Fibroblast of skin of right biceps (primary cell): ENCODE measurements at regions not wholly inside any gene's neighbourhood (a gene's known extent, or its start where the extent isn't known, plus 50 kb on each side); places are given as distances from the start of the nearest gene placed in this dataset.

ENCODE experiments used
- DNase-seq: peaks from one replicate; pipeline ENCODE4 v3.0.0-alpha.2; 2013

DNA sequence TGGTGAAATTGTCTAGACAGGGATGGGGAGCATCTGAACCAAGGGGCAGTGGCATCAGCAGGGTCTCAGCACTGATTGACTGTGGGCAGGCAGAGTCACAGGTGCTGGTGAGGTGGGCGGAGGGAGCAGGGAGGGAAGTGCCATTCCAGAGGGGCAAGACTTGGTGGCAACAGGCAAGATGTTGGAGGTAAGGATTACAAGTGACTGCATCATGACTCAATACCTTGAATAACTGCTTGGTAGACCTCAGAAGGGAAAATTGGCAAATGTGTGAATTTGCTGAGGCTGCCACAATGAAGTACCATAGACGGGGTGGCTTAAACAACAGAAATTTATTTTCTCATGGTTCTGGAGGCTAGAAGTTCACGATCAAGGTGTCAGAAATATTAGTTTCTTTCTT, 419.1 kb downstream of the HS3ST3B1 start:
- no peak for DNase-seq

GRCh38 chr17:14717859-14718258, 417.0 kb downstream of the HS3ST3B1 start:
- DNase-seq = no peak

DNA sequence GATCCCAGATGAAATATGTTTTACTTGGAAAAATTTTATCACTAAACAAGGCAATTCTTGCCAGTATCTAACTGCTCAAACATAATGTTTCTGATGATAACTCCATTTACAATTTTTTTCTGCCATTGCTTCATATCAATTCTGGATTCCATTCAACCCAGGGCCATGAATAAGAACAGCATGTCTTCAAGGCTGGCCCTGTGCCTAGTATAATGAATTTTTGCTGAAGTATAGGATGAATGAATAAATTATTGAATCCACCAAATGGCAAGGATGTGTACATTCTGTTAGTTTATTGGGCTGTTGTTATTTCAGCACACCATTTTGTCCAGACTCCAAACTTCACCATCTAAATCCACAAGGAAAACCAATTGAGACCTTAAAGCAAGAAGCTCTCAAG, 414.7 kb downstream of the HS3ST3B1 start:
- DNase-seq = peak; percentile 40

- DNase-seq = peak; percentile 38
These were observed 411.7 kb downstream of the HS3ST3B1 start for GRCh38 chr17:14712611-14713021.

DNA sequence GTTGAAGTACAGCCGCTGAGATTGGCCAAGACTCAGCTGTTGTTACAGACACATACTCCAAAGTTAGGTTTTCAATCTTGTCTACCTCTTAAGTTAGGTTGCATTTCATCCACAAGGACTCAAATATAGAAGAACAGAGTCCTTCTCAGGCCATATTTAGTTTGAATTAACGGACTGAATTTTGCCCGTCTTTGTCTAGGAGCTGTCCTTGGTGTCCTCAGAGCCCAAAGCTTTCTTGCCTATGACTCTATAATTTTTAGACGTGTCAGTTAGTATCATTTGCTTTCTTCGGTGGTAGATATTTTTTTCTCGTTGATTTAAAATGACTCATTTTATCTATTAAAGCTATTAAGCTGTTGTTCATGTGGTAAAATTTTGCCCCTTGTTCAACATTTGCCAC, 403.2 kb downstream of the HS3ST3B1 start:
- no peak for DNase-seq

GRCh38 chr17:14701886-14702285, 401.0 kb downstream of the HS3ST3B1 start:
- peak; percentile 14 for DNase-seq

GRCh38 chr17:14699574-14700185, 398.8 kb downstream of the HS3ST3B1 start:
- DNase-seq = no peak

- DNase-seq = no peak
These were observed 392.5 kb downstream of the HS3ST3B1 start for GRCh38 chr17:14693382-14693781.

DNA sequence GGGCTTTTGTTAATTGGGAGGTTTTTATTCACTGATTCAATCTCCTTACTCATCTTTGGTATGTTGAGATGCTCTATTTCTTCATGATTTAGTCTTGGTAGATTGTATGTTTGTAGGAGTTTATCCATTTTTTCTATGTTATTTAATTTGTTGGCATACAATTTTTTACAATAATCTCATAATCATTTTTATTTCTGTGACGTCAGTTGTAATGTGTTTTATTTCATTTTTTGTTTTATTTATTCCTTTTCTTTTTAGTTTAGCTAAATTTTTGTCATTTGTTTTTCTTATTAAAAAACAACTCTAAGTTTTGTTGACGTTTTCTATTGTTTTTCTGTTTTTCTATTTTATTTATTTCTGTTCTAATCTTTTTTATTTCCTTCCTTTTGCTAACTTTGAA, 389.8 kb downstream of the HS3ST3B1 start:
- no peak for DNase-seq

DNA sequence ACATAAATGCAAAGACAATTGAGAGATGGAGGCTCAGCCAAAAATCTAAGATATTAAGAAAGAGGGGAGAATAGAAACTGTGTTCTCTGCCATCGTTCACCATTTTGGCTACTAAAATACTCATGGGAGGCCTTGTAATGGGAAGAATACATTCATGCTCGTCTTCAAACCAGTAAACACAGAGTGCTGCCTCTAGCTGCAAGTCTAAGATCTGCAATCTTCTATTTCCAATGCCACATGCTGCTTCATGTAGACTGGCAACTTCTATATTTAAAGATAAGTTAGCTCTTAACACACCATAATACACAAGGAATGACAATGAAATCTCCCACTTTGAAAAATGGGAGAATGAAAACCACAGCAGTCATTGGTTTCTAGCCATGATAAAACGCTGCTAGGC, 387.3 kb downstream of the HS3ST3B1 start:
- no peak for DNase-seq

DNA sequence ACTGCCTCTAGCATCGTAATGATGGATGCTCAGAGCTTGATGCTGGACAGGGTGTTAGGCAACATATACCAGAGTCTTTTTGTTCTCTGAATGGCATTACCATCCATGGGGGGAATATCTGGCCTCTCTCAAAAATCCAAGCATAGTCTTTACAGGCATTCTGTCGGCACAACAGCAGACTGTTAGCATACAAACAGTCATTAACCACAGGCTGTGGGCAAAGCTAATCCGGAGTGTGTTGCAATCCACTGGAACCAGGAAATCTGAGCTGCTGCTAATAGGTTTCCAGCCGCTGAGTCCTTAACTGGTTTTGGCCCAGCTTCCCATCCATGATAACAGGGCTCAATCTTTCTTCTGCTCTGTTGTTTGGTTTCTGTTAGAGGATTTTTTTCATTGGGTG, 371.9 kb downstream of the HS3ST3B1 start:
- DNase-seq = peak; percentile 73

GRCh38 chr17:14670861-14671260, 370.0 kb downstream of the HS3ST3B1 start:
- DNase-seq = no peak

GRCh38 chr17:14664511-14664910, 363.6 kb downstream of the HS3ST3B1 start:
- DNase-seq = no peak

GRCh38 chr17:14641117-14641516, 340.2 kb downstream of the HS3ST3B1 start:
- DNase-seq = no peak

DNA sequence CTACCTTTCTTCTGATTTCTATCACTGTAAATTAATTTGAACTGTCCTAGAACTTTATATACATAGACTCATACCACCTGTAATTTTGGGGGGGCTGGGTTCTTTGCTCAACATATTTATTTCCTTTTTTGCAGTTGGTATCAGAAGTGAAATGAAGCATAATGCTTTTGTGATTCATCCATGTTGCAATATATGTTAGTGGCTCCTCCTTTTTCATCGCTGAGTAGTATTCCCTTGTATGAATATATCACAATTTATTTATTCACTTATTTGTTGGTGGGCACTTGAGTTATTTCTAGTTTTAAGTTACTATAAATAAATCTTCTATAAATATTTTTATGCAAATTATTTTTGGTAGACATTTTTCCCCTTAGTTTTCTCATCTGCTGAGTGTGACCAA, 336.4 kb downstream of the HS3ST3B1 start:
- DNase-seq = no peak

DNA sequence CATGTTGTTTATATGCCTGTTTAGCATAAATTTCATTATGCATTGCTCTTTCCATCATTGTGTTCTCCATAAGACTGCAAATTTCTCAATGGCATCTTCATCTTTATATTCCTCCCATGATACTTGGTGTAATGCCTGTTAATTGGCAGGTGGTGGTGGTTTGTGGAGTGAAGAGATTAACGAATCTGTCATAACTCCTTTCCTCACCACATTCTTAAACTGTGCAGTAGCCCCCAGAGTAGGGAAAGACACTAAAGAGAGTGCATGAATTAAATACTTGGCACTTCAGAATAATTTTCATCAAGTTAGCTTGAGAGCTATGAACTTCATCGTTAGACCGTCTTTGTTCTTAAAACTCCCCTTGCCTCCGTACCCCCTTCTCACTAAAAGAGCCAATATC, 329.7 kb downstream of the HS3ST3B1 start:
- no peak for DNase-seq

DNA sequence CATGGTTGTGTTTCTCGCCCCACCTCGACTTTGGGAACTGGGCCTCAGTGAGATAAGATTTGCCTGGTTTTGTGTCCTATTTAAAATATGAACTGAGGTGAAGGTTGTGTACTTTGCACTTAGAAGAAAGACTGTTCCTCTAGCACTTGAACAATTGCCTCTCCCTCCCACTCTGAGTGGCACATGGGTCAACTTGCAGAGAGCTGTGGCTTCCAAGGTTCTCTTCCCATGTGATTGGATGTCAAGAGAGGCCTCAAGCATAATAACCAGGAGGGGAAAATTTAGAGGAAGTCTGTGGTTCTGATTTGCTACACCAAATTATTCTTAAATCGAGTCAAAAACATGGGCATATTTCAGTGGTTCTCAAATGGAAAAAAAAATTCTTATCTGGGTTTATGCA, 329.2 kb downstream of the HS3ST3B1 start:
- no peak for DNase-seq

DNA sequence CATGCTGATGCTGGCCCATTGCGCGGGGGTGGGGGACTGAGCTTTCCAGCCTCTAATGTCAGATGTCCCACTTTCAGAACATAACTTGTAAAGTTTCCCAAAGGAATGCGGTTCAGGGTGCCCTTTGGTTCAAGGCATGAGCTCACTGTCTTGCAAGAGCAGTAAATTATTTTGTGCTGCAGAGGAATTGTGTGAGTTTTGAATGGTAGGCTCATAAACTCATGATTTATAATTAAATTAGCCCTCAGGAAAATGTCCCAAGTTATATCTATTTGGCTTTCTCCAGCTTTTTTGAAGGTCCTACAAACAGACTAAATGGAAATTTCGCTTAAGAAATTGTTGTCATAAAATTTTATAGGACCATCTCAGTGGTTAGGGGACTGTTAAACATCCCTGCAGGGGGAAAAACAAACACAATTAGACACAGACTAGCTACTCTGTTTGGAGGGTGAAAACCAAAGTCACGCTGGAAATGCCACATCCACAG, 321.8 kb downstream of the HS3ST3B1 start:
- peak; percentile 26 for DNase-seq

DNA sequence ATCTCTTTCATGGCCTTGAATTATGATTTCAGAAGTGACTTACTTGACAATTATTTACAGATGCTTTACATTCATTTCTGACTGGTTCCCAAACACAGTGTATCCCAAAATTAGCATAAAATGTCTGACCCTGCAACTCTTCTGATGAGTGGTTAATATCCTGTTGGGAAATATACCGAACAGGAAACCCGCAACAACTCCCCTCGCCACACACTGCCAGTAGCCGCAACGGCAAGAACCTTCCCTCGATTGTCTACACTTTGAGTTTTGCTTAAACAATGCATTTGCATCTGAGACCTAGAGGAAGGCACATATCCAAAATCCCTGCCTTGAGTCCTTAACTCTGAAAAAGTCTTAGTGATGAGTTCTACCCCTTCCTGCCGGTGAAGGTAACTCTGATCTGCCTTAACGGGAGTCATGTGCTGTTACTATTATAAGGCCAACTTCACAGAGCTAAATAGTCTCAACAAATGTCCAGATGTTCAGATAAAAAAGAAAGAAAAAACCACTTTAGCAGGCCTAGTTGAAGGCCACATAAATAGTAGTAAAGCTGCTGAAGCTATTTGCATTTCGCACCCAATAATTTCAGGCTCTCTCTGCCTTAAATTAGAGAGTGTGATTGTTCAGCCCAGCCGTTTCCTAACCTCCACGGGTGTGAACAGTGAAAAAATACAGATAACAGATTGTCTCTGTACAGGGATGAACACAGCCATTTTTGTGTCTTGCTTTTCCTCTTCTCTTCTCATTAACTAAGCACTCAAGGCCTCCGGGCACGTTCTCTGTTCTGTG, 321.1 kb downstream of the HS3ST3B1 start:
- peak; percentile 26 for DNase-seq

GRCh38 chr17:14619821-14620220, 318.9 kb downstream of the HS3ST3B1 start:
- no peak for DNase-seq

- DNase-seq = peak; percentile 84
These were observed 315.6 kb downstream of the HS3ST3B1 start for GRCh38 chr17:14616528-14616927.

- no peak for DNase-seq
These were observed 304.4 kb downstream of the HS3ST3B1 start for GRCh38 chr17:14605267-14605599.

GRCh38 chr17:14604591-14605266, 303.8 kb downstream of the HS3ST3B1 start:
- no peak for DNase-seq

- no peak for DNase-seq
These were observed 295.3 kb downstream of the HS3ST3B1 start for GRCh38 chr17:14596224-14596623.
